SK-N-SH (cell line): ENCODE measurements at regions not wholly inside any gene's neighbourhood (a gene's known extent, or its start where the extent isn't known, plus 50 kb on each side); places are given as distances from the start of the nearest gene placed in this dataset.

Source experiments
- CTCF ChIA-PET: fragments of 300-600, 350-600 bp; formaldehyde crosslinking; extraction: SDS; loops from one replicate; lab custom pipeline; 2021; lab: Yijun Ruan, JAX
- POLR2A ChIA-PET: fragments of 350-600 bp; sonication (Branson Sonifier 250); formaldehyde crosslinking; extraction: SDS; loops from one replicate; lab custom pipeline; 2020; ENCODE audit warnings: antibody characterized with exemption, inconsistent platforms; lab: Yijun Ruan, JAX
- DNase-seq: peaks from one replicate; pipeline ENCODE4 v3.0.0; 2012
- H2AFZ ChIP-seq: fragments of 200-600 bp; sonication (generic); 2 replicates; pipeline ENCODE4 v1.8.1; 2016; ENCODE audit warnings: antibody characterized with exemption, mild to moderate bottlenecking, low read depth
- H3F3A ChIP-seq: fragments of 200-600 bp; sonication (generic); replicated peaks from 2 replicates; pipeline ENCODE3; 2016; ENCODE audit warnings: antibody characterized with exemption, mild to moderate bottlenecking; ENCODE audit not compliant: insufficient read depth
- H3K27ac ChIP-seq, 2 experiments: fragments of 200-500 bp in 1 of 2; fragments of 200-600 bp in 1 of 2; sonication (Bioruptor generic) in 1 of 2; sonication (generic), shearing (Covaris generic) in 1 of 2; 2 replicates each; pipeline versions ENCODE4 v1.5.1 to v1.6.1; 2014 to 2016; ENCODE audit warnings: low read depth in 2 of 2, inconsistent platforms in 1 of 2, low read length in 1 of 2, mild to moderate bottlenecking in 1 of 2, mixed read lengths in 1 of 2
- H3K27me3 ChIP-seq: fragments of 200-600 bp; sonication (generic), shearing (Covaris generic); 2 replicates; pipeline ENCODE4 v1.6.1; 2016; ENCODE audit warnings: mixed run types; ENCODE audit not compliant: insufficient read depth
- H3K36me3 ChIP-seq, 2 experiments: fragments of 200-500 bp in 1 of 2; fragments of 200-600 bp in 1 of 2; sonication (Bioruptor generic) in 1 of 2; sonication (generic) in 1 of 2; replicated peaks in 1 of 2; 2 replicates each; pipeline versions ENCODE3 to v1.5.1; 2014 to 2016; ENCODE audit warnings: low read length in 1 of 2, mild to moderate bottlenecking in 1 of 2; ENCODE audit not compliant: insufficient read depth in 2 of 2, control insufficient read depth in 1 of 2
- H3K4me1 ChIP-seq, 2 experiments: fragments of 200-500 bp in 1 of 2; fragments of 200-600 bp in 1 of 2; sonication (Bioruptor generic) in 1 of 2; sonication (generic), shearing (Covaris generic) in 1 of 2; 2 replicates each; pipeline versions ENCODE4 v1.5.1 to v1.6.1; 2014 to 2016; ENCODE audit warnings: low read depth in 1 of 2, low read length in 1 of 2, mixed run types in 1 of 2; ENCODE audit not compliant: insufficient read depth in 2 of 2, control insufficient read depth in 1 of 2
- H3K4me2 ChIP-seq: fragments of 200-600 bp; sonication (generic), shearing (Covaris generic); 2 replicates; pipeline ENCODE4 v1.6.1; 2017; ENCODE audit warnings: mixed run types
- H3K4me3 ChIP-seq, 2 experiments: fragments of 200-500 bp in 1 of 2; fragments of 200-600 bp in 1 of 2; sonication (Bioruptor generic) in 1 of 2; sonication (generic), shearing (Covaris generic) in 1 of 2; 2 replicates each; pipeline versions ENCODE4 v1.5.1 to v1.8.1; 2014 to 2016; ENCODE audit warnings: low read depth in 2 of 2, inconsistent platforms in 1 of 2, low read length in 1 of 2, mild to moderate bottlenecking in 1 of 2, mixed read lengths in 1 of 2, moderate library complexity in 1 of 2
- H3K79me2 ChIP-seq: fragments of 200-600 bp; sonication (generic); 2 replicates; pipeline ENCODE4 v1.8.1; 2017; ENCODE audit warnings: mild to moderate bottlenecking; ENCODE audit not compliant: insufficient read depth
- H3K9ac ChIP-seq: fragments of 200-600 bp; sonication (generic); 2 replicates; pipeline ENCODE4 v1.6.1; 2017; ENCODE audit warnings: mixed run types
- H3K9me2 ChIP-seq: fragments of 200-600 bp; sonication (generic); 2 replicates; pipeline ENCODE4 v1.6.1; 2017; ENCODE audit warnings: mixed run types
- H3K9me3 ChIP-seq: fragments of 200-600 bp; sonication (generic); 2 replicates; pipeline ENCODE4 v1.6.1; 2017; ENCODE audit warnings: mixed run types, mild to moderate bottlenecking, moderate library complexity
- H4K20me1 ChIP-seq: fragments of 200-600 bp; sonication (generic); 2 replicates; pipeline ENCODE4 v1.6.1; 2017; ENCODE audit warnings: mild to moderate bottlenecking, mixed run types; ENCODE audit not compliant: insufficient read depth
- ELF1 ChIP-seq: IDR thresholded peaks from 2 replicates; pipeline ENCODE4 v1.4.0; 2012
- EP300 ChIP-seq, 2 experiments: IDR thresholded peaks; 2 replicates each; pipeline versions ENCODE4 v1.4.0 to v1.6.1; 2012; ENCODE audit warnings: borderline replicate concordance in 1 of 2, low read depth in 1 of 2, low read length in 1 of 2
- EZH2phosphoT487 ChIP-seq: fragments of 200-600 bp; sonication (generic); IDR thresholded peaks from 2 replicates; pipeline ENCODE4 v1.6.1; 2017; ENCODE audit warnings: low read depth, mixed run types, mild to moderate bottlenecking, antibody characterized with exemption, moderate library complexity, borderline replicate concordance
- FOXJ3 ChIP-seq: sonication (generic); formaldehyde crosslinking; IDR thresholded peaks from 2 replicates; pipeline ENCODE4 v1.5.1; 2020; ENCODE audit warnings: mild to moderate bottlenecking, missing genetic modification reagents
- FOXM1 ChIP-seq: IDR thresholded peaks from 2 replicates; pipeline ENCODE4 v1.4.0; 2012; ENCODE audit warnings: low read depth, mild to moderate bottlenecking
- GABPA ChIP-seq: IDR thresholded peaks from 2 replicates; pipeline ENCODE4 v1.4.0; 2012; ENCODE audit warnings: low read depth, mild to moderate bottlenecking
- MEF2A ChIP-seq: IDR thresholded peaks from 2 replicates; pipeline ENCODE4 v1.4.0; 2012; ENCODE audit warnings: low read depth, borderline replicate concordance
- NFIC ChIP-seq: IDR thresholded peaks from 2 replicates; pipeline ENCODE4 v1.4.0; 2012; ENCODE audit warnings: borderline replicate concordance
- NRF1 ChIP-seq: IDR thresholded peaks from 2 replicates; pipeline ENCODE4 v1.6.1; 2012; ENCODE audit warnings: low read depth, mild to moderate bottlenecking, low read length
- POLR2AphosphoS5 ChIP-seq: IDR thresholded peaks from 2 replicates; pipeline ENCODE4 v1.6.1; 2012; ENCODE audit warnings: low read depth, low read length
- RAD21 ChIP-seq: IDR thresholded peaks from 2 replicates; pipeline ENCODE4 v1.6.1; 2012; ENCODE audit warnings: mild to moderate bottlenecking, low read length
- RCOR1 ChIP-seq: fragments of 150-350 bp; IDR thresholded peaks from 2 replicates; pipeline ENCODE4 v1.6.1; 2017; ENCODE audit warnings: antibody characterized with exemption, low read length
- RFX5 ChIP-seq: IDR thresholded peaks from 2 replicates; pipeline ENCODE4 v1.6.1; 2012; ENCODE audit warnings: mild to moderate bottlenecking, improper control_type of control experiment, low read length
- RXRA ChIP-seq: IDR thresholded peaks from 2 replicates; pipeline ENCODE4 v1.4.0; 2012; ENCODE audit warnings: low read depth, mild to moderate bottlenecking, borderline replicate concordance
- SIN3A ChIP-seq: IDR thresholded peaks from 2 replicates; pipeline ENCODE4 v1.6.1; 2012; ENCODE audit warnings: low read depth, mild to moderate bottlenecking, low read length, moderate library complexity, borderline replicate concordance
- SMC3 ChIP-seq: IDR thresholded peaks from 2 replicates; pipeline ENCODE4 v1.6.1; 2012; ENCODE audit warnings: low read depth, low read length, improper control_type of control experiment
- TAF1 ChIP-seq: IDR thresholded peaks from 2 replicates; pipeline ENCODE4 v1.6.1; 2012; ENCODE audit warnings: low read depth, mild to moderate bottlenecking, low read length, moderate library complexity, borderline replicate concordance
- TCF12 ChIP-seq: IDR thresholded peaks from 2 replicates; pipeline ENCODE4 v1.4.0; 2012
- WGBS: methylation state at CpG from one replicate; pipeline ENCODE4 v1.1.6; 2017; ENCODE audit warnings: low lambda C conversion rate; 5-methylcytosine and 5-hydroxymethylcytosine counted together
- TF ChIP-seq, protein P1 (sequence below): IDR thresholded peaks from 2 replicates; pipeline ENCODE4 v1.4.0; 2012; ENCODE audit warnings: low read depth, borderline replicate concordance
- TF ChIP-seq, protein P2 (sequence below): fragments of 200-600 bp; sonication (generic); IDR thresholded peaks from 2 replicates; pipeline ENCODE4 v1.6.1; 2017; ENCODE audit warnings: antibody characterized with exemption, mild to moderate bottlenecking, moderate library complexity
- TF ChIP-seq, protein P3 (sequence below): fragments of 150-350 bp; IDR thresholded peaks from 2 replicates; pipeline ENCODE4 v1.6.1; 2016; ENCODE audit warnings: mild to moderate bottlenecking, low read depth, low read length
- TF ChIP-seq, protein P4 (sequence below): IDR thresholded peaks from 2 replicates; pipeline ENCODE4 v1.6.1; 2012; ENCODE audit warnings: mild to moderate bottlenecking, low read depth, low read length, moderate library complexity

DNA sequence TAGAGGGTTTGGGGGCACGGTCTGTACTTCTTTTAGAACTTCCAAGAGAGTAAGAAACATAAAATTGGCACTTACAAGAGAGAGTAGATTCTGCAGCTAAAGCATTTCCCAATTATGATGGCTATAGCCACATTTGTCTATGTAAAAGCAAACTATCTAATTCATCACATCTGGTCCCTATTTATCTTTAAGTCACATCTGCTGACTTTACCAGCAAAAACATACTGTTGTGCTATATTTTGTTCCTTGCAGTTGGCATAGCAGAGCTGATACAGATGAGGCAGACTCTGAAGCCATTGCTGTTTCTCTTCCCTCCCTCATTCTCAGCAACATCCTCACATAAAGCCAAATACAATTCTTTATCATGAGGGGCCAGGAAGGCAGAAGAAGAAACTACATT is 1533.5 kb upstream of the RAG2 start (continued):
- TF ChIP-seq, protein P1, sequence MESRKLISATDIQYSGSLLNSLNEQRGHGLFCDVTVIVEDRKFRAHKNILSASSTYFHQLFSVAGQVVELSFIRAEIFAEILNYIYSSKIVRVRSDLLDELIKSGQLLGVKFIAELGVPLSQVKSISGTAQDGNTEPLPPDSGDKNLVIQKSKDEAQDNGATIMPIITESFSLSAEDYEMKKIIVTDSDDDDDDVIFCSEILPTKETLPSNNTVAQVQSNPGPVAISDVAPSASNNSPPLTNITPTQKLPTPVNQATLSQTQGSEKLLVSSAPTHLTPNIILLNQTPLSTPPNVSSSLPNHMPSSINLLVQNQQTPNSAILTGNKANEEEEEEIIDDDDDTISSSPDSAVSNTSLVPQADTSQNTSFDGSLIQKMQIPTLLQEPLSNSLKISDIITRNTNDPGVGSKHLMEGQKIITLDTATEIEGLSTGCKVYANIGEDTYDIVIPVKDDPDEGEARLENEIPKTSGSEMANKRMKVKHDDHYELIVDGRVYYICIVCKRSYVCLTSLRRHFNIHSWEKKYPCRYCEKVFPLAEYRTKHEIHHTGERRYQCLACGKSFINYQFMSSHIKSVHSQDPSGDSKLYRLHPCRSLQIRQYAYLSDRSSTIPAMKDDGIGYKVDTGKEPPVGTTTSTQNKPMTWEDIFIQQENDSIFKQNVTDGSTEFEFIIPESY = no peak
- TF ChIP-seq NFIC = no peak
- TF ChIP-seq, all 33 proteins: peak for 2

DNA sequence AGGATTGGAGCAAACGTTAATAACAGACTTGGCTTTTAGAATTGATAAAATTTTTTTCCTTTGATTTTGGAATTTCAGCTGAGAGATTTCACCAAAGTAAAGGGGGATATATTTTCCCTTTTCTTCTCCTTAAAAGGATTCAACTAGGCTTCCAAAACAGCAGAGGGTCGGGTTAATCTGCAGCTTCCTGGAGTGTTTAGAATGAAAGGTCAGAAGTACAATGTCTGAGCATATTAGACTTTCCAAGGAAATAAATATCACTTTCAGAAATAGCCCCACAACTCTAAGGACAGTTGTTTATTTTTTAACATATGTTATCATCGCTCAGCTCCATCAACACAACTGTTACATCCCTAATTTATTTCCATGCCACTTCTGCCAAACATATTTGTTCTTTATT is 1532.9 kb upstream of the RAG2 start:
- DNase-seq = no peak
- no peaks in the 10 kb centered on the region for H3K79me2 ChIP-seq
- no peak overlapping the region for H3K27ac ChIP-seq
- H3K4me1 ChIP-seq = no peaks in the 10 kb centered on the region
- WGBS = 14% methylated on average over 3 of the region's 3 CpGs
- no peaks in the 10 kb centered on the region for H3F3A ChIP-seq
- no peak for TF ChIP-seq FOXM1
- no peak for TF ChIP-seq POLR2AphosphoS5
- no peak for TF ChIP-seq RFX5
- TF ChIP-seq TCF12 = no peak
- TF ChIP-seq SMC3 = no peak
- no peak for TF ChIP-seq EP300 (IDR thresholded peaks at IDR 0.05; ENCODE audit: borderline replicate concordance in 1 of 2, low read depth in 1 of 2, low read length in 1 of 2)
- no peak for TF ChIP-seq MEF2A
- TF ChIP-seq, protein P2, sequence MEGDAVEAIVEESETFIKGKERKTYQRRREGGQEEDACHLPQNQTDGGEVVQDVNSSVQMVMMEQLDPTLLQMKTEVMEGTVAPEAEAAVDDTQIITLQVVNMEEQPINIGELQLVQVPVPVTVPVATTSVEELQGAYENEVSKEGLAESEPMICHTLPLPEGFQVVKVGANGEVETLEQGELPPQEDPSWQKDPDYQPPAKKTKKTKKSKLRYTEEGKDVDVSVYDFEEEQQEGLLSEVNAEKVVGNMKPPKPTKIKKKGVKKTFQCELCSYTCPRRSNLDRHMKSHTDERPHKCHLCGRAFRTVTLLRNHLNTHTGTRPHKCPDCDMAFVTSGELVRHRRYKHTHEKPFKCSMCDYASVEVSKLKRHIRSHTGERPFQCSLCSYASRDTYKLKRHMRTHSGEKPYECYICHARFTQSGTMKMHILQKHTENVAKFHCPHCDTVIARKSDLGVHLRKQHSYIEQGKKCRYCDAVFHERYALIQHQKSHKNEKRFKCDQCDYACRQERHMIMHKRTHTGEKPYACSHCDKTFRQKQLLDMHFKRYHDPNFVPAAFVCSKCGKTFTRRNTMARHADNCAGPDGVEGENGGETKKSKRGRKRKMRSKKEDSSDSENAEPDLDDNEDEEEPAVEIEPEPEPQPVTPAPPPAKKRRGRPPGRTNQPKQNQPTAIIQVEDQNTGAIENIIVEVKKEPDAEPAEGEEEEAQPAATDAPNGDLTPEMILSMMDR = no peak
- no peak for TF ChIP-seq TAF1
- no peak for TF ChIP-seq ELF1
- no peak for TF ChIP-seq RCOR1
- TF ChIP-seq RAD21 = no peak
- no peak for TF ChIP-seq SIN3A
- TF ChIP-seq RXRA = no peak
- TF ChIP-seq, protein P3, sequence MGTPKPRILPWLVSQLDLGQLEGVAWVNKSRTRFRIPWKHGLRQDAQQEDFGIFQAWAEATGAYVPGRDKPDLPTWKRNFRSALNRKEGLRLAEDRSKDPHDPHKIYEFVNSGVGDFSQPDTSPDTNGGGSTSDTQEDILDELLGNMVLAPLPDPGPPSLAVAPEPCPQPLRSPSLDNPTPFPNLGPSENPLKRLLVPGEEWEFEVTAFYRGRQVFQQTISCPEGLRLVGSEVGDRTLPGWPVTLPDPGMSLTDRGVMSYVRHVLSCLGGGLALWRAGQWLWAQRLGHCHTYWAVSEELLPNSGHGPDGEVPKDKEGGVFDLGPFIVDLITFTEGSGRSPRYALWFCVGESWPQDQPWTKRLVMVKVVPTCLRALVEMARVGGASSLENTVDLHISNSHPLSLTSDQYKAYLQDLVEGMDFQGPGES = no peak
- no peak for TF ChIP-seq EZH2phosphoT487
- TF ChIP-seq, protein P4, sequence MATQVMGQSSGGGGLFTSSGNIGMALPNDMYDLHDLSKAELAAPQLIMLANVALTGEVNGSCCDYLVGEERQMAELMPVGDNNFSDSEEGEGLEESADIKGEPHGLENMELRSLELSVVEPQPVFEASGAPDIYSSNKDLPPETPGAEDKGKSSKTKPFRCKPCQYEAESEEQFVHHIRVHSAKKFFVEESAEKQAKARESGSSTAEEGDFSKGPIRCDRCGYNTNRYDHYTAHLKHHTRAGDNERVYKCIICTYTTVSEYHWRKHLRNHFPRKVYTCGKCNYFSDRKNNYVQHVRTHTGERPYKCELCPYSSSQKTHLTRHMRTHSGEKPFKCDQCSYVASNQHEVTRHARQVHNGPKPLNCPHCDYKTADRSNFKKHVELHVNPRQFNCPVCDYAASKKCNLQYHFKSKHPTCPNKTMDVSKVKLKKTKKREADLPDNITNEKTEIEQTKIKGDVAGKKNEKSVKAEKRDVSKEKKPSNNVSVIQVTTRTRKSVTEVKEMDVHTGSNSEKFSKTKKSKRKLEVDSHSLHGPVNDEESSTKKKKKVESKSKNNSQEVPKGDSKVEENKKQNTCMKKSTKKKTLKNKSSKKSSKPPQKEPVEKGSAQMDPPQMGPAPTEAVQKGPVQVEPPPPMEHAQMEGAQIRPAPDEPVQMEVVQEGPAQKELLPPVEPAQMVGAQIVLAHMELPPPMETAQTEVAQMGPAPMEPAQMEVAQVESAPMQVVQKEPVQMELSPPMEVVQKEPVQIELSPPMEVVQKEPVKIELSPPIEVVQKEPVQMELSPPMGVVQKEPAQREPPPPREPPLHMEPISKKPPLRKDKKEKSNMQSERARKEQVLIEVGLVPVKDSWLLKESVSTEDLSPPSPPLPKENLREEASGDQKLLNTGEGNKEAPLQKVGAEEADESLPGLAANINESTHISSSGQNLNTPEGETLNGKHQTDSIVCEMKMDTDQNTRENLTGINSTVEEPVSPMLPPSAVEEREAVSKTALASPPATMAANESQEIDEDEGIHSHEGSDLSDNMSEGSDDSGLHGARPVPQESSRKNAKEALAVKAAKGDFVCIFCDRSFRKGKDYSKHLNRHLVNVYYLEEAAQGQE = no peak
- no peak for TF ChIP-seq NRF1
- TF ChIP-seq GABPA = no peak
- TF ChIP-seq FOXJ3 (CRISPR knock-in tag) = no peak
- no peaks in the 10 kb centered on the region for H4K20me1 ChIP-seq
- ChIA-PET CTCF (interaction anchor here (0.8 kb wide), 1 partner anchor 14 kb away, joined by 3 read pairs; no protein-coding TSS in a partner anchor), POLR2A (no interaction called here)
- H3K4me2 ChIP-seq = no peak overlapping the region
- H3K27me3 ChIP-seq = no peaks in the 10 kb centered on the region
- no peaks in the 10 kb centered on the region for H3K36me3 ChIP-seq
- no peaks in the 10 kb centered on the region for H3K9me2 ChIP-seq
- no peak overlapping the region for H3K9ac ChIP-seq
- no peak overlapping the region for H3K4me3 ChIP-seq
- no peak overlapping the region for H2AFZ ChIP-seq
- H3K9me3 ChIP-seq = no peaks in the 10 kb centered on the region
